Loucy (cell line): ENCODE measurements at regions not wholly inside any gene's neighbourhood (a gene's known extent, or its start where the extent isn't known, plus 50 kb on each side); places are given as distances from the start of the nearest gene placed in this dataset.

ENCODE experiments used
- CTCF ChIP-seq: fragments of 200-600 bp; sonication (generic); conservative IDR thresholded peaks from 2 replicates; pipeline ENCODE4 v1.5.1; 2014; ENCODE audit warnings: mild to moderate bottlenecking, antibody characterized with exemption, low read length
- EZH2phosphoT487 ChIP-seq: fragments of 200-600 bp; IDR thresholded peaks from 2 replicates; pipeline ENCODE4 v1.6.1; 2018; ENCODE audit warnings: antibody characterized with exemption, mild to moderate bottlenecking, moderate library complexity, borderline replicate concordance

GRCh38 chr7:52726986-52727385 lies 308.4 kb upstream of the POM121L12 start:
- TF ChIP-seq CTCF (no peak), EZH2phosphoT487 (no peak)
